ENCODE measurements at regions not wholly inside any gene's neighbourhood (a gene's known extent, or its start where the extent isn't known, plus 50 kb on each side); places are given as distances from the start of the nearest gene placed in this dataset.

GRCh38 chr15:72972362-72972761, 79.9 kb upstream of the NEO1 start:
- H3K27ac ChIP-seq, result no peak overlapping the region
- no peaks in the 10 kb centered on the region for H3K4me1 ChIP-seq
- H3K27me3 ChIP-seq, result peaks cover 2% of the 10 kb centered on the region; the same call in 1 of the 2 replicates
- H3K4me3 ChIP-seq, result no peak overlapping the region
- DNase-seq, result no peak
- no peaks in the 10 kb centered on the region for H3K36me3 ChIP-seq
- no peaks in the 10 kb centered on the region for H3K9me3 ChIP-seq (replicated peaks)

- no peak overlapping the region for H3K4me3 ChIP-seq
- H3K27ac ChIP-seq, result no peak overlapping the region
- peaks cover 2% of the 10 kb centered on the region; the same call in 1 of the 2 replicates for H3K27me3 ChIP-seq
- DNase-seq, result no peak
- no peaks in the 10 kb centered on the region for H3K36me3 ChIP-seq
- H3K9me3 ChIP-seq (replicated peaks), result no peaks in the 10 kb centered on the region
- H3K4me1 ChIP-seq, result no peaks in the 10 kb centered on the region
These were observed 80.5 kb upstream of the NEO1 start for GRCh38 chr15:72971766-72972165.

- H3K4me1 ChIP-seq, result no peaks in the 10 kb centered on the region
- H3K36me3 ChIP-seq, result no peaks in the 10 kb centered on the region
- no peak for DNase-seq
- H3K4me3 ChIP-seq, result no peak overlapping the region
- H3K27ac ChIP-seq, result no peak overlapping the region
- H3K9me3 ChIP-seq (replicated peaks), result 0 out of 2 replicates have a peak, but pooled peaks cover 3% of the 10 kb centered on the region
- peaks cover 2% of the 10 kb centered on the region; the same call in 1 of the 2 replicates for H3K27me3 ChIP-seq
These were observed 81.1 kb upstream of the NEO1 start for GRCh38 chr15:72970933-72971760.

- no peak overlapping the region for H3K4me3 ChIP-seq
- peak; percentile 14 to 31 for DNase-seq
- H3K36me3 ChIP-seq, result no peaks in the 10 kb centered on the region
- 0 out of 2 replicates have a peak, but pooled peaks cover 2% of the 10 kb centered on the region for H3K27me3 ChIP-seq
- H3K4me1 ChIP-seq, result no peaks in the 10 kb centered on the region
- 0 out of 2 replicates have a peak, but pooled peaks cover 4% of the 10 kb centered on the region for H3K9me3 ChIP-seq (replicated peaks)
- H3K27ac ChIP-seq, result no peak overlapping the region
These were observed 83.7 kb upstream of the NEO1 start for GRCh38 chr15:72968531-72968922.

GRCh38 chr15:72967811-72968530, 84.3 kb upstream of the NEO1 start:
- H3K27me3 ChIP-seq, result 0 out of 2 replicates have a peak, but pooled peaks cover 2% of the 10 kb centered on the region
- 0 out of 2 replicates have a peak, but pooled peaks cover 4% of the 10 kb centered on the region for H3K9me3 ChIP-seq (replicated peaks)
- no peaks in the 10 kb centered on the region for H3K36me3 ChIP-seq
- no peak overlapping the region for H3K27ac ChIP-seq
- no peak overlapping the region for H3K4me3 ChIP-seq
- no peaks in the 10 kb centered on the region for H3K4me1 ChIP-seq
- peak; percentile 80 to 83 for DNase-seq

GRCh38 chr15:72967397-72967796, 84.9 kb upstream of the NEO1 start:
- H3K27ac ChIP-seq, result no peak overlapping the region
- H3K9me3 ChIP-seq (replicated peaks), result 0 out of 2 replicates have a peak, but pooled peaks cover 4% of the 10 kb centered on the region
- no peaks in the 10 kb centered on the region for H3K4me1 ChIP-seq
- H3K27me3 ChIP-seq, result 0 out of 2 replicates have a peak, but pooled peaks cover 2% of the 10 kb centered on the region
- no peak for DNase-seq
- H3K36me3 ChIP-seq, result no peaks in the 10 kb centered on the region
- H3K4me3 ChIP-seq, result no peak overlapping the region

- H3K27me3 ChIP-seq, result 0 out of 2 replicates have a peak, but pooled peaks cover 2% of the 10 kb centered on the region
- DNase-seq, result no peak
- no peak overlapping the region for H3K4me3 ChIP-seq
- no peaks in the 10 kb centered on the region for H3K4me1 ChIP-seq
- 0 out of 2 replicates have a peak, but pooled peaks cover 4% of the 10 kb centered on the region for H3K9me3 ChIP-seq (replicated peaks)
- H3K36me3 ChIP-seq, result no peaks in the 10 kb centered on the region
- H3K27ac ChIP-seq, result no peak overlapping the region
These were observed 85.6 kb upstream of the NEO1 start for GRCh38 chr15:72966641-72967040.

GRCh38 chr15:72965671-72966070, 86.6 kb upstream of the NEO1 start:
- Histone ChIP-seq H3K27me3 (0 out of 2 replicates have a peak, but pooled peaks cover 2% of the 10 kb centered on the region), H3K4me1 (no peaks in the 10 kb centered on the region), H3K27ac (no peak overlapping the region), H3K9me3 (replicated peaks) (0 out of 2 replicates have a peak, but pooled peaks cover 4% of the 10 kb centered on the region), H3K4me3 (no peak overlapping the region), H3K36me3 (no peaks in the 10 kb centered on the region)
- DNase-seq, result no peak

- Histone ChIP-seq H3K36me3 (no peaks in the 10 kb centered on the region), H3K4me1 (no peaks in the 10 kb centered on the region), H3K9me3 (replicated peaks) (0 out of 2 replicates have a peak, but pooled peaks cover 4% of the 10 kb centered on the region), H3K27ac (no peak overlapping the region), H3K4me3 (no peak overlapping the region), H3K27me3 (no peaks in the 10 kb centered on the region)
- DNase-seq, result no peak
These were observed 87.7 kb upstream of the NEO1 start for GRCh38 chr15:72964542-72964941.

GRCh38 chr15:72964135-72964534, 88.1 kb upstream of the NEO1 start:
- no peaks in the 10 kb centered on the region for H3K27me3 ChIP-seq
- H3K27ac ChIP-seq, result no peak overlapping the region
- H3K9me3 ChIP-seq (replicated peaks), result 0 out of 2 replicates have a peak, but pooled peaks cover 4% of the 10 kb centered on the region
- no peak overlapping the region for H3K4me3 ChIP-seq
- H3K36me3 ChIP-seq, result no peaks in the 10 kb centered on the region
- no peak for DNase-seq
- H3K4me1 ChIP-seq, result no peaks in the 10 kb centered on the region

GRCh38 chr15:72962054-72962702, 90.1 kb upstream of the NEO1 start:
- no peak overlapping the region for H3K27ac ChIP-seq
- H3K4me1 ChIP-seq, result no peaks in the 10 kb centered on the region
- DNase-seq, result no peak
- H3K9me3 ChIP-seq (replicated peaks), result 0 out of 2 replicates have a peak, but pooled peaks cover 4% of the 10 kb centered on the region
- H3K27me3 ChIP-seq, result no peaks in the 10 kb centered on the region
- H3K36me3 ChIP-seq, result no peaks in the 10 kb centered on the region
- H3K4me3 ChIP-seq, result no peak overlapping the region

GRCh38 chr15:72961346-72961745, 90.9 kb upstream of the NEO1 start:
- H3K4me1 ChIP-seq, result no peaks in the 10 kb centered on the region
- H3K36me3 ChIP-seq, result no peaks in the 10 kb centered on the region
- no peak for DNase-seq
- 0 out of 2 replicates have a peak, but pooled peaks cover 3% of the 10 kb centered on the region for H3K9me3 ChIP-seq (replicated peaks)
- no peaks in the 10 kb centered on the region for H3K27me3 ChIP-seq
- no peak overlapping the region for H3K27ac ChIP-seq
- no peak overlapping the region for H3K4me3 ChIP-seq

GRCh38 chr15:72958634-72959033, 93.6 kb upstream of the NEO1 start:
- Histone ChIP-seq H3K27ac (no peak overlapping the region), H3K36me3 (no peaks in the 10 kb centered on the region), H3K9me3 (replicated peaks) (no peaks in the 10 kb centered on the region), H3K4me1 (no peaks in the 10 kb centered on the region), H3K27me3 (0 out of 2 replicates have a peak, but pooled peaks cover 4% of the 10 kb centered on the region), H3K4me3 (no peak overlapping the region)
- no peak for DNase-seq

GRCh38 chr15:72953306-72953705, 99.0 kb upstream of the NEO1 start:
- Histone ChIP-seq H3K4me3 (no peak overlapping the region), H3K4me1 (no peaks in the 10 kb centered on the region), H3K36me3 (no peaks in the 10 kb centered on the region), H3K9me3 (replicated peaks) (no peaks in the 10 kb centered on the region), H3K27me3 (0 out of 2 replicates have a peak, but pooled peaks cover 4% of the 10 kb centered on the region), H3K27ac (no peak overlapping the region)
- no peak for DNase-seq

All from SJCRH30 (cell line).